ENCODE measurements at regions not wholly inside any gene's neighbourhood (a gene's known extent, or its start where the extent isn't known, plus 50 kb on each side); places are given as distances from the start of the nearest gene placed in this dataset.

- ATAC-seq, result no peak
These were observed 711.2 kb downstream of the MRPL39 start for GRCh38 chr21:24895885-24896734.

DNA sequence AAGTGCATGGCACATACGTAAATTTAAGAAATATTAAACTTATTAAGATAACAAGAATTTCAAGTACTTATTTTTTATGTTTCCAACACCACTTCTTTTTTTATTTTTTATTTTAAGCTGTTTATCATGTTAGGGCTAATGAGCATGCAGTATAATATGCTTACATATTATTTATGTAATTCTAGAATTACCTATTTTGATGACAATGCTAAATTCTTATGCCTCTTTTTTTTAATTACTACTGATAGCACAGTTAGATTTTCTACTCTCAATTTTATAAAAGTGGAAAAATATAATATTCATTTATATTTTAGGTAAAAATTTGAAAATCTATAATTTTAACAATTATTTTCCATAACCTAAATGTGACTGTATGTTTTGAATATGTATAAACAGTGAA is 713.0 kb downstream of the MRPL39 start:
- DNase-seq (ENCODE audit: low spot score), result no peak
- ATAC-seq, result no peak
- intact Hi-C loops (cut with DNase I), result no loop called here

More at GRCh38 chr21:24895885-24896734, 711.2 kb downstream of the MRPL39 start:
- intact Hi-C loops (cut with DNase I), result no loop called here
- no peak for DNase-seq (ENCODE audit: low spot score)

DNA sequence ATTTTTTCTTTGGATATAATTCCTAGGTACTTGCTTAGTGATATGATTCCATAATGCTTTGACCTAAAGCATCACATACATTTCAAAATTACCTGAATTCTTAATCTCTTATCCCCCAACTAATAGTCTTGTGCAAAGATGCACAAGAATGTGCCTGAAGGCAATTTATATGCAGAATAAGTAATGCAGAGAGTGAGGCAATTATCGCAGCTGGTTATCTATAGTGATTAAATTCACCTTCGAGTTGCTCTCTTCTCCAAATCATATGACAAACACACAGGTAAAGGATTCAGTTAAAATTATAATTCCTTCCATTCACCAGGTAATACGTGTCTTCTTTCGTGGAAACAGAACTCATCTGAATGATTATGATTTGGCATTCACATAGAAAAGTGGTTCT is 717.3 kb downstream of the MRPL39 start:
- intact Hi-C loops (cut with DNase I), result no loop called here
- ATAC-seq (no peak), DNase-seq (ENCODE audit: low spot score) (no peak)

DNA sequence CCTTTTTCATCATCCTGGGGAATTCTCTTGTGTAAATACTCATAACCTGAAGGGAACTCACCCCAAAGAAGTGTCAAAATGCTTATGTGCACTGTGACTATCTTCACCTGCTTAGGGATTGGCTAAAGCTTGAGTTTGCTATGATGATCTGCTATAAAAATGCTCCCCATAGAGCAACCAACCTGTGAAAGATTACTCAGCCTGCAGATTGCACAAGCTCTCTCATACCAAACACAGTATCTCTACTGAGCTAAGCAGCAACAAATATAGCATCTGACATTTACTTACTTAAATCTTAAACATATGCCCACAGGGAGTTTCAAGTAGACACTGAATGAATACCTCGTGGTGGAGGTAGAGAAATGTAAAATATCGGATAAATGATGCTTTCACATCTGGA is 725.8 kb downstream of the MRPL39 start:
- DNase-seq (ENCODE audit: low spot score), result no peak
- no peak for ATAC-seq
- intact Hi-C loops (cut with DNase I), result no loop called here

DNA sequence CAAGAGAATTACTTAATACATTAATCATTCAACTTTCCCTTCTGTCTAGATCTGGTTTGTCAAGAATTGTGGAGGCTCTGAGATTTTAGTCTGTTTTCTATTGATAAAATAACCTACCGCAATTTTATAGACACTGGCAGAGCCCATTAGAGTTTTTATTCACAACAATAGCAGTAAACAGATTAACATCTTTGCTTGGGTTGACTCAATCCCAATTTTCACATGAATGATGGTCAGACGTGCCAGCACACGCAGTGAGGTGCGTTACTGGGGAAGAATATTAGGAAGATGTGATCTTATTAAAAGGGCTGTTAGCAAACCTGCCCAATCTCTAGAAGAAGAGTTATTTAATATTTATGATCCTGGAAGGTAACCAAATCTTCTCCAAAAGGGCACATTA is 736.6 kb downstream of the MRPL39 start:
- no peak for DNase-seq (ENCODE audit: low spot score)
- intact Hi-C loops (cut with DNase I), result no loop called here
- ATAC-seq, result no peak

GRCh38 chr21:24869862-24870261 is 737.4 kb downstream of the MRPL39 start:
- ATAC-seq, result no peak
- intact Hi-C loops (cut with DNase I), result no loop called here
- DNase-seq (ENCODE audit: low spot score), result no peak

- ATAC-seq (no peak), DNase-seq (ENCODE audit: low spot score) (no peak)
- intact Hi-C loops (cut with DNase I), result no loop called here
These were observed 739.2 kb downstream of the MRPL39 start for GRCh38 chr21:24868117-24868516.

DNA sequence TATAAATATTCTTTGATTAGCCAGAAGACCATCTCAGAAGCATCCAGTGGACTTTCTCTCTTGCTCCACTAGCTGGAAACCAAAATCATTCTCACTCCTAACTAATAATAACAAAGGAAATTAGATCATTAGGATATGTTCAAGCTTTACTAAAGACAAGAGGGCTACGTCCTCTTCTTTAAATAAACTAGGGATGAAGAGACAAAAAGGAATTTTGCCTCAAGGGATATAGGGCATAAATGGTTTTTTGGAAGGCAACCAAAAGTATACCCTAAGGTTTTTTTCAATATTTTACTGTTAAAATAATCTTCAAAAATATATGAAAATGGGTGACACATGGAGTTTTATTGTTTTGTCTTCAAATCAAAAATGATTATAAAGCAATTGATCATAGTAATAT is 745.8 kb downstream of the MRPL39 start:
- ATAC-seq, result no peak
- intact Hi-C loops (cut with DNase I), result no loop called here
- DNase-seq (ENCODE audit: low spot score), result no peak

GRCh38 chr21:24856326-24856725 is 751.0 kb downstream of the MRPL39 start:
- ATAC-seq, result no peak
- DNase-seq (ENCODE audit: low spot score), result no peak
- intact Hi-C loops (cut with DNase I), result no loop called here

- intact Hi-C loops (cut with DNase I), result no loop called here
- ATAC-seq, result no peak
- DNase-seq (ENCODE audit: low spot score), result no peak
These were observed 754.6 kb downstream of the MRPL39 start for GRCh38 chr21:24852610-24853195.

DNA sequence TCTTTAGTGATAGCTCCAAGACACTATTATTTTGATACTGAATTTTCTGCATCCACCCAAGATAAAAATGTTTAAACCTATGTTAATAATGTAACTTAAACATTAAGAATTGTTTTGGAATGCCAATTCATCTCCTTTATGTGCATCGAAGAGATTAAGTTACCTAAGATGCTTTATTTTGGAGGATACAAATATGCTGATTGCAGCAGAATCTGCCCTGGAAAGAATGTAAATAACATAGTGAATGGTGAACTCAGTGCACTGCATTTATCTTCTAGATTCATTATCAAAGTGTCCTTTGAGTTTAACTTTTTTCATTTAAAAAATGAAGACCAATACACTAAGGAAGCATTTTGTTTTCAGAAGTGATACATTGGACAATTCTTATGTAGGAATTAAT is 757.2 kb downstream of the MRPL39 start:
- no peak for DNase-seq (ENCODE audit: low spot score)
- intact Hi-C loops (cut with DNase I), result no loop called here
- no peak for ATAC-seq

DNA sequence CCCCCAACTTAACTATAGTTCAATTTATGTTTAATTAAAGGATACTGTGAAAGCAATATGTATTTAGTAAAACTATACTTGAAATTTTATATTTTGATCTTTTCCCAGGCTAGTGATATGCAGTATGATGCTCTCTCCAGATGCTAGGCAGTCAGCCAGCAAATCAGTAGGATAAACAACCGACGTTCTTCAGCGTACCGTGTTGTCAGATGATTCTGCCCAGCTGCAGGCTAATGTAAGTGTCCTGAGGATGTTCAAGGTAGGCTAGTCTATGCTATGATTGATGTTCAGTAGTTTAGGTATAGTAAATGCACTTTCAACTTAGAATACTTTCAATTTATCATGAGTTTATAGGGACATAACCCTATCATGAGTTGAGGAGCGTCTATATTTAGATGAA is 762.6 kb downstream of the MRPL39 start:
- ATAC-seq (no peak), DNase-seq (ENCODE audit: low spot score) (no peak)
- intact Hi-C loops (cut with DNase I), result no loop called here

GRCh38 chr21:24840287-24840686 is 767.0 kb downstream of the MRPL39 start:
- ATAC-seq, result no peak
- intact Hi-C loops (cut with DNase I), result no loop called here
- DNase-seq (ENCODE audit: low spot score), result no peak

GRCh38 chr21:24832961-24833360 is 774.3 kb downstream of the MRPL39 start:
- ATAC-seq (no peak), DNase-seq (ENCODE audit: low spot score) (no peak)
- intact Hi-C loops (cut with DNase I), result no loop called here

DNA sequence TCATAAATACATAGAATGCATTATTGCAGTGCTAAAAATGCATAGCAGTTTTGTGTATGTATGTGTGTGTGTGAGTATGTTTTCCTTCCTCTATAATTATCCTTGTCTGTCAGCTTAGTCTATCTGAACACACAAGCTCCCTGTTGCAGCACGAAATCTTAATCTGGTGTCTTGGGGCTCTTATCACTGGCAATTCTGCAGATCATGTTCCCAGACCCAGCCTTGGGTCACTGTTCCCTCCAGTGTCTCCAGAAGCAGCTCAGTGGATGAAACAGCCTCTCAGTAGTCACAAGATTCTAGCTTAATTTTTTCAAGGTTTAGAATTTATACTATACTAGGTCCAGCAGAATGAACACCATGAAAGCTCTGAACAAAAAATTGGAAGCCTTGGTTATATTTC is 777.9 kb downstream of the MRPL39 start:
- intact Hi-C loops (cut with DNase I), result no loop called here
- ATAC-seq, result no peak
- no peak for DNase-seq (ENCODE audit: low spot score)

- intact Hi-C loops (cut with DNase I), result no loop called here
- DNase-seq (ENCODE audit: low spot score) (no peak), ATAC-seq (no peak)
These were observed 780.5 kb downstream of the MRPL39 start for GRCh38 chr21:24826822-24827221.

DNA sequence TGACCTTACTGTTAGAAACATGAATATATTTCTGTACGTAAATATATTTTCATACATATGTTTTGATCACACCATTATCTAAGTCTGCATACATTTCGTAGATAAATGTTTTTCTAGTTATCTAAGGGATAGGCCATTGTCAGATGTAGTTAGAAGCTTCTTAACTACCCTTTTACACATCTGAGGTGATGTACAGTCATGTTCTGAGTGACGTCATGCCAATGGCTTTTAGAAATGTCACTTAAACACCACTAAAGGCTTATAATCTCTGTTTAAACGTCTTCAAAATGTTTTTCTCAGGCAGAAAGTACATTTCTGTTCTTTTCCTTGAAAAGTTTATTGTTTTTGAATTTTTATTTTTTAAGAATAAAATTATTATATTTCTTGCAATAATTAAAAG is 781.9 kb downstream of the MRPL39 start:
- intact Hi-C loops (cut with DNase I), result no loop called here

GRCh38 chr21:24824209-24824608 is 783.1 kb downstream of the MRPL39 start:
- ATAC-seq (no peak), DNase-seq (ENCODE audit: low spot score) (no peak)
- intact Hi-C loops (cut with DNase I), result no loop called here

More for the DNA sequence above, 781.9 kb downstream of the MRPL39 start:
- ATAC-seq (no peak), DNase-seq (ENCODE audit: low spot score) (no peak)

DNA sequence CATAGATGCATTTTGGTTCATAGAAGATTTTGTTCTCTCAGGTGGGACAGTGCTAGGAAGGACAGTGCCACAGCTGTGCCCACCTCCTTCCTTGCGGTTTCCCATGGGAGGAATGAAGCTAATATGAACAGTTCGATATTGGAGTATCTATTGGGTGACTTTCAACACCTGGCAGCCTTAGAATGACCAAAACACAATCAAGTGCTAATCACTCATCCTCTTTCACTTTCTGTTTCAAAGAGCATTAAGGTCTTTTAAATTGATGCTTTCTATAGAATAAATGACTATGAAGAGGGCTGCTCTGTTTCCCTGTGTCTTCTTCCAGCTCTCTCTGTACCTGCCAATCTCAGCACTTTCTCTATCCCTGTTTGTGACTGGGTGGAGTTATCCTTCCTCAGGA is 784.0 kb downstream of the MRPL39 start:
- no peak for DNase-seq (ENCODE audit: low spot score)
- intact Hi-C loops (cut with DNase I), result no loop called here
- ATAC-seq, result no peak

GRCh38 chr21:24785033-24785432 is 822.2 kb downstream of the MRPL39 start:
- intact Hi-C loops (cut with DNase I), result no loop called here
- DNase-seq (ENCODE audit: low spot score), result no peak
- no peak for ATAC-seq

GRCh38 chr21:24781146-24781545 is 826.1 kb downstream of the MRPL39 start:
- no peak for DNase-seq (ENCODE audit: low spot score)
- no peak for ATAC-seq
- intact Hi-C loops (cut with DNase I), result no loop called here
